Ascending aorta (tissue), 2 donors: ENCODE measurements at regions not wholly inside any gene's neighbourhood (a gene's known extent, or its start where the extent isn't known, plus 50 kb on each side); places are given as distances from the start of the nearest gene placed in this dataset.

ENCODE experiments used
- DNase-seq, 2 donors: peaks; one replicate each; pipeline ENCODE4 v3.0.0-alpha.2; 2019; ENCODE audit warnings: low spot score in 2 of 2
- H3K27ac ChIP-seq, 2 donors: fragments of 200-600 bp; sonication (generic); one replicate each; pipeline ENCODE4 v1.5.1; 2016 to 2017; ENCODE audit warnings: mild to moderate bottlenecking in 1 of 2
- H3K27me3 ChIP-seq: fragments of 200-600 bp; sonication (generic); one replicate; pipeline ENCODE4 v1.5.1; 2017
- H3K36me3 ChIP-seq, 2 donors: fragments of 200-600 bp; sonication (generic); one replicate each; pipeline ENCODE4 v1.5.1; 2016
- H3K4me1 ChIP-seq, 2 donors: fragments of 200-600 bp; sonication (generic); one replicate each; pipeline ENCODE4 v1.5.1; 2016 to 2017; ENCODE audit warnings: mild to moderate bottlenecking in 1 of 2
- H3K4me3 ChIP-seq, 2 donors: fragments of 200-600 bp; sonication (generic); one replicate each; pipeline ENCODE4 v1.5.1; 2016 to 2017; ENCODE audit warnings: mild to moderate bottlenecking in 1 of 2
- H3K9me3 ChIP-seq, 2 donors: fragments of 200-600 bp; sonication (generic); one replicate each; pipeline ENCODE4 v1.5.1; 2016
- CTCF ChIP-seq, 3 experiments: fragments of 200-600 bp in 2 of 3; fragments of 450-650 bp in 1 of 3; sonication (generic) in 2 of 3; IDR thresholded peaks; one replicate each; pipeline ENCODE4 v1.5.1; 2016 to 2019; ENCODE audit warnings: antibody characterized with exemption in 3 of 3, mild to moderate bottlenecking in 1 of 3, moderate library complexity in 1 of 3
- intact Hi-C: fragments of 100-400 bp; cut with DNase I; formaldehyde crosslinking; loops from one replicate; pipeline ENCODE4 v1.15.1; 2023

- intact Hi-C loops = no loop called here
- H3K27me3 ChIP-seq = no peaks in the 10 kb centered on the region
Observed at GRCh38 chr1:217063172-217063908, 340.1 kb upstream of the ESRRG start.

GRCh38 chr1:217062586-217062985 lies 339.4 kb upstream of the ESRRG start:
- H3K27ac ChIP-seq = no peak overlapping the region
- no peak for DNase-seq
- intact Hi-C loops = no loop called here
- no peaks in the 10 kb centered on the region for H3K27me3 ChIP-seq
- peaks cover 0 to 4% of the 10 kb centered on the region in 2 donors for H3K9me3 ChIP-seq
- TF ChIP-seq CTCF (IDR thresholded peaks at IDR 0.05) = no peak
- H3K4me3 ChIP-seq = no peak overlapping the region
- H3K4me1 ChIP-seq = no peaks in the 10 kb centered on the region
- H3K36me3 ChIP-seq = no peaks in the 10 kb centered on the region

More at GRCh38 chr1:217063172-217063908, 340.1 kb upstream of the ESRRG start:
- H3K4me1 ChIP-seq = no peaks in the 10 kb centered on the region
- no peak for TF ChIP-seq CTCF (IDR thresholded peaks at IDR 0.05)
- H3K36me3 ChIP-seq = no peaks in the 10 kb centered on the region
- no peak for DNase-seq
- no peak overlapping the region for H3K4me3 ChIP-seq
- no peaks in the 10 kb centered on the region for H3K9me3 ChIP-seq
- no peak overlapping the region for H3K27ac ChIP-seq

- intact Hi-C loops = no loop called here
- TF ChIP-seq CTCF (IDR thresholded peaks at IDR 0.05) = no peak
- H3K4me3 ChIP-seq = no peak overlapping the region
- H3K27me3 ChIP-seq = no peaks in the 10 kb centered on the region
- H3K27ac ChIP-seq = no peak overlapping the region
- DNase-seq = no peak
- H3K9me3 ChIP-seq = peaks cover 0 to 4% of the 10 kb centered on the region in 2 donors
- H3K4me1 ChIP-seq = no peaks in the 10 kb centered on the region
- no peaks in the 10 kb centered on the region for H3K36me3 ChIP-seq
Observed at GRCh38 chr1:217059401-217059800, 336.2 kb upstream of the ESRRG start.

- no peak for DNase-seq
- TF ChIP-seq CTCF (IDR thresholded peaks at IDR 0.05) = no peak
- intact Hi-C loops = no loop called here
- H3K4me1 ChIP-seq = no peaks in the 10 kb centered on the region
- peaks cover 0 to 4% of the 10 kb centered on the region in 2 donors for H3K9me3 ChIP-seq
- no peak overlapping the region for H3K27ac ChIP-seq
- H3K36me3 ChIP-seq = no peaks in the 10 kb centered on the region
- no peaks in the 10 kb centered on the region for H3K27me3 ChIP-seq
- no peak overlapping the region for H3K4me3 ChIP-seq
Observed at GRCh38 chr1:217053676-217054075, 330.4 kb upstream of the ESRRG start.

GRCh38 chr1:217052626-217053025 lies 329.4 kb upstream of the ESRRG start:
- intact Hi-C loops = no loop called here
- Histone ChIP-seq H3K4me3 (no peak overlapping the region), H3K36me3 (no peaks in the 10 kb centered on the region), H3K4me1 (no peaks in the 10 kb centered on the region), H3K9me3 (no peaks in the 10 kb centered on the region), H3K27me3 (no peaks in the 10 kb centered on the region), H3K27ac (no peak overlapping the region)
- no peak for DNase-seq
- no peak for TF ChIP-seq CTCF (IDR thresholded peaks at IDR 0.05)
